ENCODE measurements at regions not wholly inside any gene's neighbourhood (a gene's known extent, or its start where the extent isn't known, plus 50 kb on each side); places are given as distances from the start of the nearest gene placed in this dataset.
"Not testable (repeated sequence)": the region's sequence is repeated elsewhere in the genome, so short reads cannot be mapped to it uniquely, and the experiment has no call there.

- DNase-seq (ENCODE audit: low read depth, low spot score) = no peak
- no peak for TF ChIP-seq CTCF (conservative IDR thresholded peaks at IDR 0.05)
- Mint-ChIP-seq H3K27me3 (ENCODE audit: low read depth) (no peaks in the 10 kb centered on the region), H3K27ac (ENCODE audit: unreplicated experiment) (no peak overlapping the region), H3K9me3 (peaks cover 3% of the 10 kb centered on the region), H3K4me3 (no peak overlapping the region), H3K36me3 (ENCODE audit: low read depth) (no peaks in the 10 kb centered on the region), H3K4me1 (no peaks in the 10 kb centered on the region)
These were observed 216.1 kb downstream of the CASP12 start for GRCh38 chr11:104682206-104682605.

- no peak overlapping the region for H3K4me3 Mint-ChIP-seq
- no peaks in the 10 kb centered on the region for H3K4me1 Mint-ChIP-seq
- H3K27ac Mint-ChIP-seq (ENCODE audit: unreplicated experiment) = no peak overlapping the region
- H3K27me3 Mint-ChIP-seq (ENCODE audit: low read depth) = no peaks in the 10 kb centered on the region
- DNase-seq (ENCODE audit: low read depth, low spot score) = no peak
- H3K36me3 Mint-ChIP-seq (ENCODE audit: low read depth) = peaks cover 3% of the 10 kb centered on the region
- TF ChIP-seq CTCF (conservative IDR thresholded peaks at IDR 0.05) = no peak
- H3K9me3 Mint-ChIP-seq = peaks cover 6% of the 10 kb centered on the region
These were observed 219.0 kb downstream of the CASP12 start for GRCh38 chr11:104679258-104679657.

DNA sequence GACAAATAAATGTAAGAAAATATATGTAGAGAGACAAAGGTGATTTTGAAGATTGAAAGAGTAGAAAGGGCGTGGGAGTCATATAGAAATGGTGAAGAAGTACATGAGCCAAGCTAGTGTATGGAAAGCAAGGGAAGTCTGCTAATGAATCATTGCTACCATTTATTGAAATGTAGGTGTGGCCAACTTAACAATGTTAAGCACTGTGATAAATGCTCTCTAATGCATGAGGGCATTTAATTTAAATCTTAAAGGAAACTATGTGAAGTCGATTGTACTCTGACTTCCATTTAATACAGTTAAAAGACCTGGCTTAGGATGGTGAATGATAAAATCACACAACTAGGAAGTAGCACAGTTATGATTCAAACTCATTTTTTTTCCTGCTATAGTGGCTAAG, 219.9 kb downstream of the CASP12 start:
- no peak overlapping the region for H3K4me3 Mint-ChIP-seq
- H3K27ac Mint-ChIP-seq (ENCODE audit: unreplicated experiment) = no peak overlapping the region
- H3K9me3 Mint-ChIP-seq = peaks cover 6% of the 10 kb centered on the region
- peaks cover 3% of the 10 kb centered on the region for H3K36me3 Mint-ChIP-seq (ENCODE audit: low read depth)
- no peak for DNase-seq (ENCODE audit: low read depth, low spot score)
- no peaks in the 10 kb centered on the region for H3K27me3 Mint-ChIP-seq (ENCODE audit: low read depth)
- H3K4me1 Mint-ChIP-seq = no peaks in the 10 kb centered on the region
- TF ChIP-seq CTCF (conservative IDR thresholded peaks at IDR 0.05) = no peak

DNA sequence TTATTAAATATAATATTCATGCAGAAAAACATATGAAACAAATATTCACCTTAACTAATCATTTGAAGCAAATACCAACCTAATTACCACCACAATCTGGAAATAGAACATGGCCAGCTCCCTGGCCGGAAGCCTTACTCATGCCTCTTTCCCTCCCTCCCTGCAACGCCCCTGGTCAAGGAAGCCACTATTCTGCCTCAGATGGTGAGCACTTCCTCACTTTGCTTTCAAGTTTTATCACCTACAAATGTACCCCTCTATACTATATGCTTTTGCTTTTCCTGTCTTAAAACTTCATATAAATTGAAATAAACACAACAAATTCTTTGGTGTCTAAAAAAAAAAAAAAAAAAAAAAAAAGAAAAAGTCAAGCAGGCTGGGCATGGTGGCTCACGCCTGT, 221.2 kb downstream of the CASP12 start:
- DNase-seq (ENCODE audit: low read depth, low spot score); H3K27me3 Mint-ChIP-seq (ENCODE audit: low read depth); H3K27ac Mint-ChIP-seq (ENCODE audit: unreplicated experiment); H3K36me3 Mint-ChIP-seq (ENCODE audit: low read depth); H3K9me3 Mint-ChIP-seq; H3K4me1 Mint-ChIP-seq; H3K4me3 Mint-ChIP-seq: not testable (repeated sequence)

DNA sequence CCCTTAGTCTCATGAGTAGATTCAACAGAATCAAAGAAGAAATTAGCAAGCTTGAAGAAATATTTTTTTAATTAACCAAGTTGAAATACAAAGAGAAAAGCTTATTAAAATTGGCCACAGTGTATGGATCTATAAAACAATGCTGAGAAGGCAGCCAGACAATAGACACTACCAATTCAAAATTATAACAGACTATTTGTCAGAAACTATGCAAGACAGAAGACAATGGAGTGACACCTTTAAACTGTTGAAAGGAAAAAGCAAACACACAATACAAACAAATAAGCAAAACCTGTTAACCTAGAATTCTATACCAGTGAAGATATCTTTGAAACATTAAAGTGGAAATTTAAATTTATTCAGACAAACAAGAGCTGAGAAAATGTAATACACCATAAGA, 225.4 kb downstream of the CASP12 start:
- H3K9me3 Mint-ChIP-seq = peaks cover 5% of the 10 kb centered on the region
- no peak for DNase-seq (ENCODE audit: low read depth, low spot score)
- H3K4me3 Mint-ChIP-seq = no peak overlapping the region

More for the DNA sequence above, 225.4 kb downstream of the CASP12 start:
- Mint-ChIP-seq H3K36me3 (ENCODE audit: low read depth) (peaks cover 3% of the 10 kb centered on the region), H3K4me1 (no peaks in the 10 kb centered on the region), H3K27me3 (ENCODE audit: low read depth) (no peaks in the 10 kb centered on the region), H3K27ac (ENCODE audit: unreplicated experiment) (no peak overlapping the region)
- TF ChIP-seq CTCF (conservative IDR thresholded peaks at IDR 0.05) = no peak
